HG02759 (cell line): ENCODE measurements at regions not wholly inside any gene's neighbourhood (a gene's known extent, or its start where the extent isn't known, plus 50 kb on each side); places are given as distances from the start of the nearest gene placed in this dataset.

Experiments used
- ATAC-seq: cut with Tn5 transposase; IDR thresholded peaks from one replicate; pipeline ENCODE4 v1.9.1; 2021; ENCODE audit warnings: mild to moderate bottlenecking, moderate library complexity; ENCODE audit not compliant: unreplicated experiment

- ATAC-seq: no peak
These were observed 264.2 kb downstream of the INSC start for GRCh38 chr11:15378941-15379340.

GRCh38 chr11:15379483-15379882 lies 264.8 kb downstream of the INSC start:
- no peak for ATAC-seq

- ATAC-seq: no peak
These were observed 276.1 kb downstream of the INSC start for GRCh38 chr11:15390857-15391256.

DNA sequence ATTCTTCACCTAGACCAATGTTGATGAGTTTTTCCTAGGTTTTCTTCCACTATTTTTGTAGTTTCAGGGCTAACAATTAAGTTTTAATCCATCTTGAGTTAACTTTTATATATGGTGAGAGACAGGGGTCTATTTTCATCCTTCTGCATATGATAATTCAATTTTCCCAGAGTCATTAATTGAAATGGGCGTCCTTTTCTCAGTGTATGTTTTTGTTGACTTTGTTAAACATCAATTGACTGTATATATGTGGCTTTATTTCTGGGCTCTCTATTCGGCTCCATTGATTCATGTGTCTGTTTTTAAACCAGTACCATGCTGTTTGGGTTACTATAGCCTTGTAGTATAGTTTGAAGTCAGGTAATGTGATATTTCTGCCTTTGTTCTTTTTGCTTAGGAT lies 282.1 kb downstream of the INSC start:
- no peak for ATAC-seq

- ATAC-seq: no peak
These were observed 292.2 kb downstream of the INSC start for GRCh38 chr11:15406851-15407351.

DNA sequence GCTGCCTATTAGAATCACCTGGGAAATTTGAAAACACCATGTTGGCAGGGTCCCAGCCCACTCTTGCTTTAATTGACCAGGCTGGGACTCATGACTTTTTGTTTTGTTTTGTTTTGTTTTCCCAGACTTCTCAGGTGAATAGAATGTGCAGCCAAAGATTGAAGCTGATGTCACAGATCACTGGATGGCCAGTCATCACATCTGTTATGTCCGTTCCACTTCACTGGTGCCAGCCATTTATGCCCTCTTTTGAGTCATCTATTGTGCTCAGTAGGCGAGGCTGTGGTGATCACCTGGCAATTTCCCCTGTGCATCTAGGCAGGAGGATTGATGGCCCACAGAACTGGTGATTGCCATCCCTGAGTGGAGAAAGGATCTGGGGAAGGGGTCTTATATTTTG lies 297.3 kb downstream of the INSC start:
- no peak for ATAC-seq

DNA sequence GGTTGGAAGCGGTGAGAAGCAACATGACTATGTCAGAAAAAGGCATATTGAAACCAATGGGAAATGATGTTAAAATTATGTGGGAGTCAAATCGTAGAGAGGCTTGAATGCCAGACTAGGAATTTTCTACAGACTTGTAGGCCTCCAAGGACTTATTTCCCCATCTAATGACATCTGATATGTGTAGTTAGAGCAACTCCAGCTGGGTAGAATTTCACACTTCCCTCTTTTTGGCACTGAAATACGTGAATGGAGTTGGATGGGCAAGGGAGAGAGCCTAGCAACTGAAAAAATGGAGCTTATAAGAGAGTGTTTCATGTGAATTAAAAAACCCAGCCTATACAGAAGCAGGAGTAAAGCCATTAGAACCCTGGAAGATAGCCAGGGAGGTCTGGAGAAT lies 304.2 kb downstream of the INSC start:
- ATAC-seq: no peak

- ATAC-seq: no peak
These were observed 305.0 kb downstream of the INSC start for GRCh38 chr11:15419696-15420095.

GRCh38 chr11:15430381-15430780 lies 315.7 kb downstream of the INSC start:
- no peak for ATAC-seq

DNA sequence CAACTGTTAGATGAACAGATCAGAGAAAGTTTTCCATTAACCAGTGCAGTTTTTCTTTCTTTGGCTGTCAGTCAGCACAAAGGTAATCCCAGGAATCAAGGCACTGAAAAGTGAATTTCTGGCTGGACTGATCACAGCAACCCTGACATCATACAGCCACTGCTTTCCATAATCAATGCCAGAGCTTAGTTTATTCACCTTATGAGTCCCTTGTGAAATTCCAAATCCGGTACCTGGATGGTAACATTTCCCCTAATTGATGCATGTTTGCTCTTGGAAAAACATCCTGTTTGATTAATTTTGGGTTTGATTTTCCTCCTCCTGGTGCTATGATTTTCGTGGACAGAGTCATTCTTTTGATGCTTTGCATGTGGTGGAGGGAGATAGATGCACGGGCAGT lies 319.8 kb downstream of the INSC start:
- no peak for ATAC-seq

DNA sequence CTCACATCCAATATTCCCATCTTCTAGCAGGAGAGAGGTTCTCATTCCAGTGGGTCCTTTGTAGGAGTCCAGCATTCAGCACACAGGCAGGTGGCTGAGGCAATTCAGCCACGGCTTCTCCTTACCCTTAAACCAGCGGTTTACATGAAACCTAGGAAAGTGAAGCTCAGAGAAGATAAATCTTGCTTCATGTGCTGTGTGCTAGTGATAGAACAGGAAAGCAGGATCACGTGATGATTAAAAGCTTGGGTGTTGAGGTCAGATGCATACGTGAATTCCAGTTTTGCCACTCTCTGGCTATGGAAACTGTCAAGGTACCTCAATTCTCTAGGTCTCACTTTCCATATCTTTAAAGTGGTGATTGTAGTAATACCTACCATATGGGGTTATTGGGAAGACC lies 331.6 kb downstream of the INSC start:
- ATAC-seq: no peak

DNA sequence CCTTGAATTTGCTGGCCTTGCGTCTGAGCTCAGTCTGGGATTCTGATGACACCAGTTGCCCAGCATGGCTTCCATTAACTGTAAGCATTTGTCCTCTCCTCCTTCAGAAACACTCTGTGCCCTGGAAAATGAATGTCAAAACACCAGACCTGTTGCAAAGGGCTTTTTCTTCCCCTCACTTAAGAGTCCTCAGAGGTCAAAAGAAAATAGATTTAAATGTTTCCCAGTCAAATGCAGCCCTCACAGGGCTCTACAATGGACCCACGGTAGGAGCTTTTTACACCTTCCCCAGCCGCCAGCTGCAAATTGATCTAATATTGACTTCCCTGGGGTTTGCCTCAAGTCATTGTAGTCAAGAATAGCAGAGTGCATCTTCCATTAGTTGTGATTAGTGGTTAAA lies 332.2 kb downstream of the INSC start:
- ATAC-seq: no peak

DNA sequence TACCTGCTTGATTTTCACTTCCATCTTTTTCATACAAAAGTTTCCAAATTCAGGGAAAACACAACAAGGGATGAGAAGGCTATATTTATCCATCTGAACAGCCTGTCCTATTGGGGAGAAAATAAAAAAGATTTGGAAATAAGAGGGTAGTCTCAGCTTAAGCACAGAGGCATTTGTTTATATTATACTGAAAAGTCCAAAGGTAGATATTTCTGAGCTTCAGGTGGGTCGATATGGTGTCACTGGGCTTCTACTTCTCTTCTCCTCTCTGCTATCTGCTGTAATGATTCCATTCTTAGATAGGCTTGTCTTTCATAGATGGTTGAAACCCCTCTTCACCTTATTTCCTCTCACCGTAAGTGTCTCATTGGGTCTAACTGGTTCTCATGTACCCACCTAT lies 337.0 kb downstream of the INSC start:
- ATAC-seq: no peak

DNA sequence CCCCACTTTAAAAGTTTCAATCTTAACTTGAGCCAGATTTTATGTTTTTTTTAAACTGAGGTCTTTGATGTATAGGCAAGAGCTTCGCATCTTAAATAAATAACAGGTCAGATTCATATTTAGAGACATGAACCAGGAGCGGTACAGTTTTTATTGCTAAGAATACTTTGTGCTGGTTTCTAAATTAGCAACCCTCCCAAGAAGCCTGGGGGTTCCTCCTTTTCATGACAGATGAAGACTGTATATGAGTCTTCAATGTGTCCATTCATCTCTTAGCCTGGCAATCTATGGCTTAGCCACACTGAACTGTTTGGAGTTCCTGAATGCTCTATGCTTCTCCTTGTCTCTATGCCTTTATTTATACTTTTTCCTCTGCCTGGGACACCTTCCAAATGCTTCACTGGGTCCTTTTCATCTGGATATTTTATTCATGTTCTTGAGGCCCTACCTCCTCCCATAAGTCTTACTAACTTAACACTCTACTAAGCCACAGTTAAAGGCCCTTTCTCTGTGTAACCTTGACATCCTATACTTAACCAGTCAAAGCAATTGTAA lies 338.6 kb downstream of the INSC start:
- ATAC-seq: no peak

- ATAC-seq: no peak
These were observed 353.7 kb downstream of the INSC start for GRCh38 chr11:15468466-15468865.

GRCh38 chr11:15471048-15471894 lies 356.5 kb downstream of the INSC start:
- ATAC-seq: peak; percentile 52

GRCh38 chr11:15471895-15472799 lies 357.4 kb downstream of the INSC start:
- no peak for ATAC-seq

DNA sequence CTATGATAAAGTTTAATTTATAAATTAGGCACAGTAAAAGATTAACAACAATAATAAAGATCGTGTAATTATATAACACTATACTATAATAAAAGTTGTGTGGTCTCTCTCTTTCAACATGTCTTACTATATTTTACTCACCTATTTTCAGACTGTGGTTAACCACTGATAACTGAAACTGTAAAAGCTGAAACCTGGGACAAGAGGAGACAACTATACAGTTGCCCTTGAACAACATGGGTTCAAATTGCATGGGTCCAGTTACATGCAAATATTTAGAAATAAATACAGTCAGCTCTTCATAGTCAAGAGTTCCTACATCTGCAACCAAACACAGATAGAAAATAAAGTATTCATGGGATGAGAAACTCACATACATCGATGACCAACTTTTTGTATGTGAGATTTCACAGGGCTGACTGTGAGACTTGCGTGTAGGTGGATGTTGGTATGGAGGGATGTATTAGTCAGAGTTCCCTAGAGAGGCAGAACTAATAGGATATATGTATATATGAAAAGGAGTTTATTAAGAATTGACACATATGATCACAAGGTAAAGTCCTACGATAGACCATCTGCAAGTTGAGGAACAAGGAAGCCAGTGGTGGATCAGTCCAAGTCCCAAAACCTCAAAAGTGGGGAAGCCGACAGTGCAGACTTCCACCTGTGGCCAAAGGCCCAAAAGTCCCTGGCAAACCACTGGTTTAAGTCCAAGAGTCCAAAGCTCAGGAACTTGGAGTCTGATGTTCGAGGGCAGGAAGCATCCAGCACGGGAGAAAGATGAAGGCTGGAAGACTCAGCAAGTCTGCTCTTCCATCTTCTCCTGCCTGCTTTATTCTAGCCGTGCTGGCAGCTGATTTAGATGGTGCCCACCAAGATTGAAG lies 359.5 kb downstream of the INSC start:
- peak; percentile 72 for ATAC-seq

- no peak for ATAC-seq
These were observed 361.7 kb downstream of the INSC start for GRCh38 chr11:15476371-15476917.

GRCh38 chr11:15481871-15482270 lies 367.1 kb downstream of the INSC start:
- ATAC-seq: no peak
